HG03460 (cell line): ENCODE measurements at regions not wholly inside any gene's neighbourhood (a gene's known extent, or its start where the extent isn't known, plus 50 kb on each side); places are given as distances from the start of the nearest gene placed in this dataset.
"Not testable (repeated sequence)": the region's sequence is repeated elsewhere in the genome, so short reads cannot be mapped to it uniquely, and the experiment has no call there.

Experiments used
- ATAC-seq: cut with Tn5 transposase; IDR thresholded peaks from one replicate; pipeline ENCODE4 v1.9.1; 2021; ENCODE audit not compliant: unreplicated experiment

- ATAC-seq, result peak; percentile 58
These were observed 445.6 kb downstream of the PLPP3 start for GRCh38 chr1:56133522-56134472.

- ATAC-seq, result no peak
These were observed 446.8 kb downstream of the PLPP3 start for GRCh38 chr1:56132520-56132919.

GRCh38 chr1:56129837-56130236 is 449.5 kb downstream of the PLPP3 start:
- ATAC-seq, result no peak

- no peak for ATAC-seq
These were observed 454.0 kb downstream of the PLPP3 start for GRCh38 chr1:56125316-56125715.

- no peak for ATAC-seq
These were observed 455.5 kb downstream of the PLPP3 start for GRCh38 chr1:56123826-56124225.

- no peak for ATAC-seq
These were observed 455.9 kb downstream of the PLPP3 start for GRCh38 chr1:56123421-56123820.

- ATAC-seq, result no peak
These were observed 459.3 kb downstream of the PLPP3 start for GRCh38 chr1:56120021-56120420.

GRCh38 chr1:56118676-56119075 is 460.7 kb downstream of the PLPP3 start:
- ATAC-seq, result not testable (repeated sequence)

- ATAC-seq, result no peak
These were observed 463.7 kb downstream of the PLPP3 start for GRCh38 chr1:56115701-56116100.

GRCh38 chr1:56113679-56114078 is 465.7 kb downstream of the PLPP3 start:
- no peak for ATAC-seq

GRCh38 chr1:56107275-56107638 is 472.1 kb downstream of the PLPP3 start:
- ATAC-seq, result no peak

- no peak for ATAC-seq
These were observed 472.7 kb downstream of the PLPP3 start for GRCh38 chr1:56106531-56107274.

- ATAC-seq, result no peak
These were observed 474.0 kb downstream of the PLPP3 start for GRCh38 chr1:56105397-56105796.

GRCh38 chr1:56099766-56100265 is 479.5 kb downstream of the PLPP3 start:
- ATAC-seq, result no peak

- no peak for ATAC-seq
These were observed 480.4 kb downstream of the PLPP3 start for GRCh38 chr1:56098946-56099345.

GRCh38 chr1:56097713-56098112 is 481.6 kb downstream of the PLPP3 start:
- ATAC-seq, result no peak

- no peak for ATAC-seq
These were observed 483.4 kb downstream of the PLPP3 start for GRCh38 chr1:56095696-56096665.

GRCh38 chr1:56094168-56094567 is 485.2 kb downstream of the PLPP3 start:
- ATAC-seq, result no peak

- no peak for ATAC-seq
These were observed 486.4 kb downstream of the PLPP3 start for GRCh38 chr1:56092684-56093570.

GRCh38 chr1:56089826-56090225 is 489.5 kb downstream of the PLPP3 start:
- not testable (repeated sequence) for ATAC-seq
